ENCODE measurements at regions not wholly inside any gene's neighbourhood (a gene's known extent, or its start where the extent isn't known, plus 50 kb on each side); places are given as distances from the start of the nearest gene placed in this dataset.

GRCh38 chr12:27852742-27853141 lies 72.7 kb upstream of the MANSC4 start:
- Histone ChIP-seq H3K9me3 (no peaks in the 10 kb centered on the region), H3K36me3 (replicated peaks in 1 of 2; ENCODE audit: control insufficient read depth in 1 of 2, insufficient read depth in 2 of 2, low read length in 1 of 2) (no peaks in the 10 kb centered on the region), H3K9ac (no peak overlapping the region), H3K27me3 (ENCODE audit: insufficient read depth) (no peaks in the 10 kb centered on the region), H3K79me2 (ENCODE audit: insufficient read depth) (no peaks in the 10 kb centered on the region), H3K27ac (ENCODE audit: low read depth in 2 of 2, low read length in 1 of 2) (no peak overlapping the region), H2AFZ (ENCODE audit: low read depth) (no peak overlapping the region), H3K4me3 (ENCODE audit: low read depth in 2 of 2, low read length in 1 of 2) (no peak overlapping the region), H3F3A (replicated peaks; ENCODE audit: insufficient read depth) (no peaks in the 10 kb centered on the region), H3K9me2 (no peaks in the 10 kb centered on the region), H3K4me1 (ENCODE audit: control insufficient read depth in 1 of 2, insufficient read depth in 2 of 2, low read depth in 1 of 2, low read length in 1 of 2) (no peaks in the 10 kb centered on the region), H3K4me2 (no peak overlapping the region), H4K20me1 (ENCODE audit: insufficient read depth) (no peaks in the 10 kb centered on the region)
- CTCF ChIA-PET, result no interaction called here
- WGBS (ENCODE audit: low lambda C conversion rate), result 65% methylated on average over 3 of the region's 3 CpGs
- DNase-seq, result no peak
- TF ChIP-seq YY1 (IDR thresholded peaks at IDR 0.05; ENCODE audit: low read depth), result no peak
- no peak for TF ChIP-seq TEAD4 (IDR thresholded peaks at IDR 0.05; ENCODE audit: borderline replicate concordance, insufficient read depth)
- TF ChIP-seq ELF1 (IDR thresholded peaks at IDR 0.05), result no peak
- no peak for TF ChIP-seq NRF1 (IDR thresholded peaks at IDR 0.05; ENCODE audit: low read depth, low read length)
- no peak for TF ChIP-seq IRF3 (IDR thresholded peaks at IDR 0.05; ENCODE audit: low read depth, low read length)
- TF ChIP-seq RFX5 (IDR thresholded peaks at IDR 0.05; ENCODE audit: low read length), result no peak
- no peak for TF ChIP-seq EZH2phosphoT487 (IDR thresholded peaks at IDR 0.05; ENCODE audit: borderline replicate concordance, low read depth)
- no peak for TF ChIP-seq FOXJ3 (CRISPR knock-in tag; IDR thresholded peaks at IDR 0.05)
- TF ChIP-seq USF1 (IDR thresholded peaks at IDR 0.05; ENCODE audit: borderline replicate concordance, low read depth), result no peak
- no peak for TF ChIP-seq TAF1 (IDR thresholded peaks at IDR 0.05; ENCODE audit: borderline replicate concordance, low read depth, low read length)
- TF ChIP-seq NFIC (IDR thresholded peaks at IDR 0.05; ENCODE audit: borderline replicate concordance), result no peak
- TF ChIP-seq RCOR1 (IDR thresholded peaks at IDR 0.05; ENCODE audit: low read length), result no peak
- no peak for TF ChIP-seq ZBTB33 (IDR thresholded peaks at IDR 0.05; ENCODE audit: borderline replicate concordance, low read depth)
- no peak for TF ChIP-seq MEF2A (IDR thresholded peaks at IDR 0.05; ENCODE audit: borderline replicate concordance, low read depth)
- TF ChIP-seq SMC3 (IDR thresholded peaks at IDR 0.05; ENCODE audit: low read depth, low read length), result no peak
- TF ChIP-seq RAD21 (IDR thresholded peaks at IDR 0.05; ENCODE audit: low read length), result no peak
- TF ChIP-seq USF2 (IDR thresholded peaks at IDR 0.05; ENCODE audit: borderline replicate concordance, low read depth, low read length), result no peak
- TF ChIP-seq GABPA (IDR thresholded peaks at IDR 0.05; ENCODE audit: low read depth), result no peak
- POLR2A ChIA-PET, result no interaction called here

Measured in SK-N-SH (cell line).